Mesendoderm (in vitro differentiated cells): ENCODE measurements at regions not wholly inside any gene's neighbourhood (a gene's known extent, or its start where the extent isn't known, plus 50 kb on each side); places are given as distances from the start of the nearest gene placed in this dataset.

ENCODE experiments used
- DNase-seq: peaks from one replicate; pipeline ENCODE4 v3.0.0; 2013
- H2AK5ac ChIP-seq: 2 replicates; pipeline ENCODE4 v1.6.1; 2013; ENCODE audit warnings: low read length, inconsistent platforms
- H2BK120ac ChIP-seq: 2 replicates; pipeline ENCODE4 v1.6.1; 2013; ENCODE audit warnings: low read depth, mild to moderate bottlenecking, low read length, moderate library complexity, mixed read lengths
- H2BK15ac ChIP-seq: replicated peaks from 2 replicates; pipeline ENCODE4 v1.6.1; 2013; ENCODE audit warnings: low read depth, mild to moderate bottlenecking, moderate library complexity
- H2BK5ac ChIP-seq: 2 replicates; pipeline ENCODE4 v1.6.1; 2013; ENCODE audit warnings: low read length, inconsistent platforms
- H3K18ac ChIP-seq: 2 replicates; pipeline ENCODE4 v1.6.1; 2013; ENCODE audit warnings: mild to moderate bottlenecking, low read length, mixed read lengths
- H3K23ac ChIP-seq: one replicate; pipeline ENCODE4 v1.6.1; 2013; ENCODE audit warnings: low read length
- H3K27ac ChIP-seq: 2 replicates; pipeline ENCODE4 v1.5.1; 2013; ENCODE audit warnings: low read depth, mild to moderate bottlenecking, inconsistent platforms, low read length, moderate library complexity
- H3K27me3 ChIP-seq: 2 replicates; pipeline ENCODE4 v1.6.1; 2013; ENCODE audit warnings: low read length, control low read depth, mild to moderate bottlenecking, inconsistent platforms; ENCODE audit not compliant: insufficient read depth, poor library complexity
- H3K36me3 ChIP-seq: 2 replicates; pipeline ENCODE4 v1.6.1; 2013; ENCODE audit warnings: low read length, inconsistent platforms; ENCODE audit not compliant: control insufficient read depth, insufficient read depth
- H3K4ac ChIP-seq: one replicate; pipeline ENCODE4 v1.6.1; 2013; ENCODE audit warnings: low read depth, mild to moderate bottlenecking, low read length, moderate library complexity
- H3K4me1 ChIP-seq: 2 replicates; pipeline ENCODE4 v1.6.1; 2013; ENCODE audit warnings: low read depth, low read length, inconsistent platforms; ENCODE audit not compliant: control insufficient read depth
- H3K4me2 ChIP-seq: 2 replicates; pipeline ENCODE4 v1.6.1; 2013; ENCODE audit warnings: low read length
- H3K4me3 ChIP-seq: 2 replicates; pipeline ENCODE4 v1.5.1; 2013; ENCODE audit warnings: mild to moderate bottlenecking, low read length
- H3K56ac ChIP-seq: one replicate; pipeline ENCODE4 v1.6.1; 2013; ENCODE audit warnings: low read length
- H3K79me1 ChIP-seq: 2 replicates; pipeline ENCODE4 v1.6.1; 2013; ENCODE audit warnings: low read length, inconsistent platforms
- H3K79me2 ChIP-seq: 2 replicates; pipeline ENCODE4 v1.6.1; 2013; ENCODE audit warnings: mild to moderate bottlenecking, low read length; ENCODE audit not compliant: control insufficient read depth, insufficient read depth
- H3K9ac ChIP-seq: 2 replicates; pipeline ENCODE4 v1.6.1; 2013; ENCODE audit warnings: low read length, inconsistent platforms
- H4K5ac ChIP-seq: one replicate; pipeline ENCODE4 v1.6.1; 2013; ENCODE audit warnings: low read length
- H4K8ac ChIP-seq: one replicate; pipeline ENCODE4 v1.6.1; 2013; ENCODE audit warnings: low read depth, mild to moderate bottlenecking, control low read depth, low read length, moderate library complexity
- WGBS: extraction: QIAGEN DNeasy Blood & Tissue Kit; methylation state at CpG from one replicate; pipeline ENCODE4 v1.1.7; 2013; ENCODE audit warnings: low lambda C conversion rate, missing lambda C conversion rate; ENCODE audit not compliant: insufficient coverage; ENCODE audit errors: extremely low coverage; 5-methylcytosine and 5-hydroxymethylcytosine counted together

DNA sequence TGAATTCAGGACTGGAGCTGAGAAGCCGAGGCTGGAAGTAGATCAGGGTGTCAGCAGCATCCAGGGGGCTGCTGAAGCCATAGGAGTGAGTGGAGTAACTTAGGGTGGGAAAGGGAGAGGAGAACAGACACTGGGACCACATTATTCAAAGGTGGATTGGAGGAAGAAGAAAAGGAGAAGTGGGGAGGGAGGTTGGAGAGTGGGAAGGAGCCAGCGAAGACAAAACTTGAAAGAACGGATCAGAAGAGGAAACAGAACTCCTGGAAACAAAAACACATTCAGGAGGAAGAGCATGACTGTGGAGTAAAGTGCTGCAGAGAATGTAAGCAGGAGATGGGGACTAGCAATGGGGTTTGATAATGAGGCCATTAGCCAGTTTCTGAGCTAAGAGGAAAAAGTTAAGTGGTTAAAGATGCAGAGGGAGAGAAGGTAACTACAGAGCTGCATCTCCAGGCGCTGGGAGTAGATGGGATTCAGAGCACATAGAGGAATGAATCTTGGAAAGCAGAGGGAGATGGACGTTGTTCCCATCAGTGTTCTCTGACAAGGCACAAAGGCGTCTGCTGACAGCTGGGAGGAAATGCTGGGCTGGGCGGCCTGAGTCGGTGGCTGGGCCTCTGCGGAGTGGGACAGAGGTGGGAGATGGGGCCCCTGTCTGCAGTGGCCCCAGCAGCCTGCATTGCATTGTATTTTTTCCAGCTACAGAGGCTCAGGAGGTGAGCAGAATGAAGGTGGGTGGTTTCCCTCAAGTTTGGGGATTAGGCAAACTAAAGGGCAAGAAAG lies 63.1 kb upstream of the LEP start:
- Histone ChIP-seq H3K27me3 (no peaks in the 10 kb centered on the region), H3K9ac (no peak overlapping the region), H3K36me3 (no peaks in the 10 kb centered on the region), H4K8ac (no peak overlapping the region), H4K5ac (no peak overlapping the region), H3K4me1 (no peaks in the 10 kb centered on the region), H3K4me3 (no peak overlapping the region), H2BK15ac (no peak overlapping the region), H3K18ac (no peak overlapping the region), H3K79me1 (no peaks in the 10 kb centered on the region), H2BK120ac (no peak overlapping the region), H2AK5ac (no peak overlapping the region), H3K4me2 (no peak overlapping the region), H3K56ac (no peak overlapping the region), H2BK5ac (no peak overlapping the region), H3K79me2 (no peaks in the 10 kb centered on the region), H3K23ac (no peak overlapping the region), H3K27ac (no peak overlapping the region), H3K4ac (no peak overlapping the region)
- 100% methylated on average over 2 of the region's 9 CpGs for WGBS
- DNase-seq = no peak

DNA sequence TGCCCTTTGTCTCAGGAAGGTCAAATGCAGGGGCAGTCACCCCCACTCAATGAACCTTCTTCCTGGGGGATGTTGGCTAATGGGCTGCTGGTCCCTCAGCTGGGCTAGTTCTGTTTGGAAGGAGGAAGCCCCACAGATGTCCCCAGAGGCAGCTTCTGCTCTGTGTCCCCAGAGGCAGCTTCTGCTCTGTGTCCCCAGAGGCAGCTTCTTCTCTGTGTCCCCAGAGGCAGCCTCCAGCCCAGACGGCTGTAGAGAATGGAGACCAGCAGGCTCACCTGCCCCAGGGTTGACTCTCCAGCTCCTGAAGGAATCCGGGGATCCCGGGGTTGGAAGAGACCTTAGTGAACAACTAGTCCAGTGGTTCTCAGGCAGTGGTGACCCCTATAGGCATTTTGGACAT lies 62.5 kb upstream of the LEP start:
- Histone ChIP-seq H3K4me2 (no peak overlapping the region), H2BK5ac (no peak overlapping the region), H4K5ac (no peak overlapping the region), H4K8ac (no peak overlapping the region), H3K23ac (no peak overlapping the region), H3K79me1 (no peaks in the 10 kb centered on the region), H2BK15ac (no peak overlapping the region), H3K27ac (no peak overlapping the region), H2BK120ac (no peak overlapping the region), H3K4me3 (no peak overlapping the region), H3K4ac (no peak overlapping the region), H3K56ac (no peak overlapping the region), H3K18ac (no peak overlapping the region), H3K4me1 (no peaks in the 10 kb centered on the region), H3K36me3 (no peaks in the 10 kb centered on the region), H3K9ac (no peak overlapping the region), H2AK5ac (no peak overlapping the region), H3K27me3 (no peaks in the 10 kb centered on the region), H3K79me2 (no peaks in the 10 kb centered on the region)
- no peak for DNase-seq
- WGBS = no CpG with 5 or more reads among the region's 3 CpGs

DNA sequence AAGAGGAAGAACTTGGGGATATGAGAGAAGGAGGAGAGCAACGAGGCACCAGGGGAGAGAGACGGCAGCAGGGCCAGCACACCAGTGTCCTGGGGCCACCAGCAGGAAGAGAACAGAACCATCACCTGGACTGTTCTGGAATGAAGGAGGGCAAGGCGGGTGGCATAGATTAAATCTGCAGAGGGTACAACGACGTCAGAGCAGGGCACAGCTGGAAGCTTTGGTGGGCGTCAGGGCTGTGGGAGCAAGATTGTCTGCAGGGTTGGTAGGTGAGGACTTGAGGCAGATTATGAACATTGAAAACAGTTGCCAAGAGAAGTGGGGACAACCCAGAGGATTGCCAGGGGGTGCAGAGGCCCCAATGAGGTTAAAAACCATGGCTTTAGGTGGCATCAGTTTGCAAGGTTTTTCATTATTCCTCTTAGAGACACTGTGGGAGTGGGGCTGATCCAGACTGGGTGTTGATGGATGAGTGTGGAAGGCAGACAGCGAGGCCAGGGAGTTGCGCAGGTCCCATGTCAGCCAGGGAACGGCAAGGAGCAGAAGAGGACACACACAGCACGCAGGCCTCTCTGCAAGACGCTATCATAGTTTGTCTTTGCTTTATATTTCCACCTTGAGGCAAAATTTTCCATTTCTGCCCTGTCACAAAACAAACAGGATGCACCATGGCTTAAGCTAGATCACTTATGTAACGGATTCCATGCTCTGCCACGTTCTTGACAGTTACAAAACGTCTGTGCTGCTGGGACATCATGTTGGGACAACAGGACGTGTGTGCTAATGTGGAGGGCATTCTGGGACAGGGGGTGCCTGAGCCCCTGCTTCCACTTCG lies 52.5 kb upstream of the LEP start:
- Histone ChIP-seq H3K18ac (no peak overlapping the region), H3K9ac (no peak overlapping the region), H2BK15ac (no peak overlapping the region), H3K23ac (no peak overlapping the region), H3K79me1 (no peaks in the 10 kb centered on the region), H3K27me3 (no peaks in the 10 kb centered on the region), H3K79me2 (no peaks in the 10 kb centered on the region), H3K4ac (no peak overlapping the region), H3K27ac (no peak overlapping the region), H2BK5ac (no peak overlapping the region), H3K4me1 (peaks cover 10% of the 10 kb centered on the region), H3K56ac (no peak overlapping the region), H3K36me3 (no peaks in the 10 kb centered on the region), H4K5ac (no peak overlapping the region), H3K4me2 (no peak overlapping the region), H3K4me3 (no peak overlapping the region), H2AK5ac (no peak overlapping the region), H4K8ac (no peak overlapping the region), H2BK120ac (no peak overlapping the region)
- WGBS = no CpG with 5 or more reads among the region's 16 CpGs
- DNase-seq = no peak

DNA sequence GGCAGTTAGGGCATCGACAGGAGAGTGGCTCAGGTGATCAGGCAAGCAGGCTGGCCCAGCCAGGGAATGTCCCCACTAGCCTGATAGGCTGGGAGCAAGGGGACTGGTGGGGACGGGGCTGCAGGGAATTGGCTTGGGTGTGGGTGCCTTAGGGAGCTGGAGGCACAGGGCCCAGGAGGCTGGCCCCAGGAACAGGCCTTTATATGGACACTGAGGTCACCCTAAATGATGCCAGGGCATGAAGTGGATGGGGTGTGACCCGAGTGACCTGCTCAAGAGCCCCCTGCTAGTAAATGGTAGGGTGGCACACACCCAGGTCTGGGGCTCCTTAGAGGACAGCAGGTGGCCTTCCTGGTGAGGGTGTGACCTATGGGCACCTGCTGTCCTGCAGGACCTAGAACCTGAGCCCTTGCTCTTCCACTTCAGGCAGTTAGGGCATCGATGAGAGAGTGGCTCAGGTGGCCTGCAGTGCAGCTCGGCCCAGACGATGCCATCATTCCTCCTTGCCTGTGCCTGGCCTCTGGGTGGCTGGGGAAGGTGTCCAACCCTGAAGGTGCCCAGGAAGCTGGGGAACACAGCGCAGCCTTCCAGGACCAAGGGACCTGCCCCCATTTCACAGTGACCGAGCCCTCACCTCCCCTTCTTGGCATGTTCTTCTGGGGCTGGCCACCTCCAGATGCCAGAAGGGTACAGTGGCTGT lies 51.7 kb upstream of the LEP start:
- Histone ChIP-seq H3K79me2 (no peaks in the 10 kb centered on the region), H2BK15ac (no peak overlapping the region), H3K4me3 (no peak overlapping the region), H3K36me3 (no peaks in the 10 kb centered on the region), H3K9ac (no peak overlapping the region), H4K8ac (no peak overlapping the region), H2BK5ac (no peak overlapping the region), H3K23ac (no peak overlapping the region), H3K4me1 (peaks cover 10% of the 10 kb centered on the region), H3K4ac (no peak overlapping the region), H3K27me3 (no peaks in the 10 kb centered on the region), H3K18ac (no peak overlapping the region), H3K79me1 (no peaks in the 10 kb centered on the region), H2BK120ac (no peak overlapping the region), H3K56ac (no peak overlapping the region), H3K4me2 (no peak overlapping the region), H4K5ac (no peak overlapping the region), H3K27ac (no peak overlapping the region), H2AK5ac (no peak overlapping the region)
- no CpG with 5 or more reads among the region's 8 CpGs for WGBS
- no peak for DNase-seq

DNA sequence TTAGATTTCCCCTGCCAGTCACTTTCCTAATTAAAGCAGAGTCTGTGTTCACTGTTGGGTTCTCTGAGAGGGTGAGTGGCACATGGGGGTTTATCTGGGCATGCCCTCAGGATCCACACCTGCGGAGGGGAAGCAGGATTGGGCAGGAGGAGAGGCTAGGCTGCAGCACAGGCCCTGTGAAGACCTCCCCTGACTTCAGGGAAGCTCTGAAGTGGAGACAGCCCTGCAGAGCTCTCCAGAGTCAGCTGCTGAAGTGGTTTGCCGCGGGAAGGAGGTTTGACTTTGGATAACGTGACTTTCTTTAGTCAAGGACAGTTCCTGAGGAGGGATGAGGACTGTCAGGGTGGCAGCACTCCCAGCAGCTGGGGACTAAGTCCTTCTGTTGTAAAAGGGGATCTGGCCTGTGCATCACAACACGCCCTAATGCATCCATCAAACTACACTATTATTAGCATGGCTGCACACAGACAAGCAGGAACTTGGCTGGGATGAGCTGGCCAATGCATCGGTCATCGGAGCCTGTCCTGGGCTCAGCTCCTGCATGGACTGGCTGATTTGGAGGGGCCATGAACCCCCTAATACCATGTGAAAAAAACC lies 50.9 kb upstream of the LEP start:
- H3K79me1 ChIP-seq = no peaks in the 10 kb centered on the region
- no peak overlapping the region for H3K4me2 ChIP-seq
- H3K27me3 ChIP-seq = no peaks in the 10 kb centered on the region
- H4K5ac ChIP-seq = no peak overlapping the region
- no peak overlapping the region for H3K23ac ChIP-seq
- H3K36me3 ChIP-seq = no peaks in the 10 kb centered on the region
- H3K79me2 ChIP-seq = no peaks in the 10 kb centered on the region
- no peak overlapping the region for H3K18ac ChIP-seq
- H3K9ac ChIP-seq = no peak overlapping the region
- H3K4me3 ChIP-seq = no peak overlapping the region
- no peak overlapping the region for H2BK120ac ChIP-seq
- no peak for DNase-seq
- H2BK5ac ChIP-seq = no peak overlapping the region
- H2AK5ac ChIP-seq = no peak overlapping the region
- WGBS = no CpG with 5 or more reads among the region's 7 CpGs
- H4K8ac ChIP-seq = no peak overlapping the region
- no peak overlapping the region for H3K56ac ChIP-seq
- H3K4ac ChIP-seq = no peak overlapping the region
- peaks cover 10% of the 10 kb centered on the region for H3K4me1 ChIP-seq
- no peak overlapping the region for H3K27ac ChIP-seq
- no peak overlapping the region for H2BK15ac ChIP-seq
